ENCODE measurements at regions not wholly inside any gene's neighbourhood (a gene's known extent, or its start where the extent isn't known, plus 50 kb on each side); places are given as distances from the start of the nearest gene placed in this dataset.

DNA sequence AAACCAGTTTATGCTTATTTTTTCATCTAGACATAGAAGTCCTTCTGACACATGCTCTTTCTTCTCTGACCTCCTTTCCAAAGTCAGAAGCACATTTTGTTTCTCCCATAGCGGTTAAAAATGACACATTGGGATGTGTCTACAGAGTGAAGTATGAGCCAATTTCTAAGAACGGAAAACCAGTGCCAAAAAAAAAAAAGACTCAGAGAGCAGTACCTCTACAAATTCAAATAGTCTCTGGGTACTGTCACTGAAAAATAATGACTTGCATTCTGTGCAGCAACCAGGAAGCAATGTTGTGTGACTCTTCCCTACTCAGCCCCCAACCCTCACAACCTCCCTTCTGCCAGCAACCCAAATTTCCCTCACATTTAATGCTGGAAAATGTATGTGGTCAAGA is 145.5 kb upstream of the PMFBP1 start:
- no peak for TF ChIP-seq POLR2AphosphoS5 (IDR thresholded peaks at IDR 0.05; ENCODE audit: insufficient read depth in 1 of 2, low read depth in 1 of 2)
- TF ChIP-seq, protein P1, sequence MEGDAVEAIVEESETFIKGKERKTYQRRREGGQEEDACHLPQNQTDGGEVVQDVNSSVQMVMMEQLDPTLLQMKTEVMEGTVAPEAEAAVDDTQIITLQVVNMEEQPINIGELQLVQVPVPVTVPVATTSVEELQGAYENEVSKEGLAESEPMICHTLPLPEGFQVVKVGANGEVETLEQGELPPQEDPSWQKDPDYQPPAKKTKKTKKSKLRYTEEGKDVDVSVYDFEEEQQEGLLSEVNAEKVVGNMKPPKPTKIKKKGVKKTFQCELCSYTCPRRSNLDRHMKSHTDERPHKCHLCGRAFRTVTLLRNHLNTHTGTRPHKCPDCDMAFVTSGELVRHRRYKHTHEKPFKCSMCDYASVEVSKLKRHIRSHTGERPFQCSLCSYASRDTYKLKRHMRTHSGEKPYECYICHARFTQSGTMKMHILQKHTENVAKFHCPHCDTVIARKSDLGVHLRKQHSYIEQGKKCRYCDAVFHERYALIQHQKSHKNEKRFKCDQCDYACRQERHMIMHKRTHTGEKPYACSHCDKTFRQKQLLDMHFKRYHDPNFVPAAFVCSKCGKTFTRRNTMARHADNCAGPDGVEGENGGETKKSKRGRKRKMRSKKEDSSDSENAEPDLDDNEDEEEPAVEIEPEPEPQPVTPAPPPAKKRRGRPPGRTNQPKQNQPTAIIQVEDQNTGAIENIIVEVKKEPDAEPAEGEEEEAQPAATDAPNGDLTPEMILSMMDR (IDR thresholded peaks at IDR 0.05), result no peak
- no peak overlapping the region for H3K4me3 ChIP-seq
- no peaks in the 10 kb centered on the region for H3K36me3 ChIP-seq
- H3K4me1 ChIP-seq, result no peaks in the 10 kb centered on the region
- no peaks in the 10 kb centered on the region for H3K27me3 ChIP-seq
- H3K27ac ChIP-seq, result no peak overlapping the region
- no peaks in the 10 kb centered on the region for H3K9me3 ChIP-seq
- no peak for DNase-seq (ENCODE audit: extremely low spot score in 2 of 2)
- intact Hi-C loops (cut with DNase I), result no loop called here

DNA sequence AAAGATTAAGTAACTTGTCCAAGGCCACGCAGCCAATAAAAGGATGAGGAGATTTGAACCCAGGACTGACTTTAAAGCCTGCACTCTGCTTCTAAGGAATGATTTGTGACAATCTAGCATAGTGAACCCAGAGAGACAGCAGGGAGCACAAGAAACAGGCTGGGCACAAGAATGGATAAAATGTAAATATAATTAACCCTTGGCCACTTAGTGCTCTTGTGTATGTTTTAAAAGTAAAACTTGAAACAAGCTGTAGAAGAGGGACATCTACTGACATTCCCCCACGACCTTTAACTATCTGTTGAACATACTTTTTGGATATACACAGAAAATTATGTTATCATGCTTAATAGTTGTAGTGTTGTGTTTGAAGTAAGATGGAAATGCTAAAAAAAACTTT is 141.9 kb upstream of the PMFBP1 start:
- H3K4me1 ChIP-seq, result no peaks in the 10 kb centered on the region
- H3K4me3 ChIP-seq, result no peak overlapping the region
- TF ChIP-seq POLR2AphosphoS5 (IDR thresholded peaks at IDR 0.05; ENCODE audit: insufficient read depth in 1 of 2, low read depth in 1 of 2) (no peak), POLR2A (IDR thresholded peaks at IDR 0.05) (no peak)
- TF ChIP-seq, protein P1 (IDR thresholded peaks at IDR 0.05), result no peak
- DNase-seq (ENCODE audit: extremely low spot score in 2 of 2), result no peak
- H3K27me3 ChIP-seq, result no peaks in the 10 kb centered on the region
- H3K9me3 ChIP-seq, result no peaks in the 10 kb centered on the region
- H3K36me3 ChIP-seq, result no peaks in the 10 kb centered on the region
- intact Hi-C loops (cut with DNase I), result no loop called here
- H3K27ac ChIP-seq, result no peak overlapping the region

DNA sequence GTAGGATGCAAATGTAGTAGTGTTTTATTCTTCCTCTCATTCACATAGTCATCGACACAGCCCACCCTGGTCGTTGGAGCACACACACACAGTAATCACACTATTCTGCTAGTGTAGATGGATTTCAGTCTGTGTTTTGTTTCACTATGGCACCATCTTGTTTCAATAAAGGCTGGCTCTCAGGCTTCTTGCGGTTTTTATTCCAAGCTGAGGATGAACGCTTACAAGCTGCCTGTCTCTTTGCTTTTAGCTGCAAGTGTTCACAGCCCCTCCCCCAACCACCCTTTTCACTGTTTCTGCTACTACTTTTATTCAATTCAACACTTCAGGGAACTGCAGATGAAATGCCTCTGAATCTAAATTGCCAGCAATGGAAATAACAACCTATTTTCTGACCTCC is 140.9 kb upstream of the PMFBP1 start:
- H3K9me3 ChIP-seq, result no peaks in the 10 kb centered on the region
- TF ChIP-seq POLR2A (IDR thresholded peaks at IDR 0.05), result no peak
- no peak for TF ChIP-seq POLR2AphosphoS5 (IDR thresholded peaks at IDR 0.05; ENCODE audit: insufficient read depth in 1 of 2, low read depth in 1 of 2)
- TF ChIP-seq, protein P1 (IDR thresholded peaks at IDR 0.05), result no peak
- intact Hi-C loops (cut with DNase I), result no loop called here
- H3K27me3 ChIP-seq, result no peaks in the 10 kb centered on the region
- DNase-seq (ENCODE audit: extremely low spot score in 2 of 2), result no peak
- no peaks in the 10 kb centered on the region for H3K36me3 ChIP-seq
- no peak overlapping the region for H3K27ac ChIP-seq
- H3K4me3 ChIP-seq, result no peak overlapping the region
- H3K4me1 ChIP-seq, result no peaks in the 10 kb centered on the region

DNA sequence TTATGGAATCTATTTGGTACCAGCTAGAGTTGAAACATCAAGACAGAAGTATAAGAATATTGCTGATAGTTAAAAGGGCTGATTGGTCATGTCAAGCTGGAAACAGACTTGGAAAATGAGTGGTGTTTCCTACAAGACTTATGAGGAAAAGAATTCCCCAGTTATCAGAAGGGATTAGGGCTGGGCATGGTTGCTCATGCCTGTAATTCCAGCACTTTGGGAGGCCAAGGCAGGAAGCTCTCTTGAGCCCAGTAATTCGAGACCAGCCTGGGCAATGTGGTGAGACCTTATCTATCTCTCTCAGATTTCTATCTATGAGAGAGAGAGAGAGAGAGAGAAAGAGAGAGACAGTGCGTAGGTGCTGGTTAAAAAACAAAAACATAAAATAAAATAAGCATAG is 139.5 kb upstream of the PMFBP1 start:
- TF ChIP-seq, protein P1 (IDR thresholded peaks at IDR 0.05), result no peak
- TF ChIP-seq POLR2A (IDR thresholded peaks at IDR 0.05) (no peak), POLR2AphosphoS5 (IDR thresholded peaks at IDR 0.05; ENCODE audit: insufficient read depth in 1 of 2, low read depth in 1 of 2) (no peak)

DNA sequence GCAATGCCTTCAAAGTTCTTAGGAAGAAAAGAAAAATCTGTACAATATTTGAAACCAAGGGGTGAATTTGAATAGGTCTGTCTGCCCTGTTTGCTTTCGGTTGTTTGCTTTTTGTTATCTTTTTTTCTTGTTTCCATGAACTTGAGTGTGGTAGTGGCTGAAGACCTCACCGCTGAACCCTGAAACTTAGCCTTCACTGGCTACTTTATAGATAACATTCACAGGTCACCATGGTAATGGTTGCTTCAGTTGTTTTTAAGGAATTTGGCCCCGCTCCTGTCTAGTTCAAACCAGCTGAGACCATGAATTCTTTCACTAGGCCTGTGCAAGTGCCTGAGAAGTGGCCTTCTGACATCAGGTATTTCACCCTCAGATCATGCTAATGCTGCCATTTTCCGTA is 137.0 kb upstream of the PMFBP1 start:
- Histone ChIP-seq H3K4me1 (no peaks in the 10 kb centered on the region), H3K4me3 (no peak overlapping the region), H3K27ac (no peak overlapping the region), H3K36me3 (no peaks in the 10 kb centered on the region), H3K9me3 (no peaks in the 10 kb centered on the region), H3K27me3 (no peaks in the 10 kb centered on the region)
- DNase-seq (ENCODE audit: extremely low spot score in 2 of 2), result no peak
- TF ChIP-seq, protein P1 (IDR thresholded peaks at IDR 0.05), result no peak
- no peak for TF ChIP-seq POLR2AphosphoS5 (IDR thresholded peaks at IDR 0.05; ENCODE audit: insufficient read depth in 1 of 2, low read depth in 1 of 2)
- no peak for TF ChIP-seq POLR2A (IDR thresholded peaks at IDR 0.05)
- intact Hi-C loops (cut with DNase I), result no loop called here

More for the DNA sequence above, 139.5 kb upstream of the PMFBP1 start:
- intact Hi-C loops (cut with DNase I), result no loop called here
- no peaks in the 10 kb centered on the region for H3K36me3 ChIP-seq
- no peaks in the 10 kb centered on the region for H3K27me3 ChIP-seq
- no peak overlapping the region for H3K4me3 ChIP-seq
- no peak for DNase-seq (ENCODE audit: extremely low spot score in 2 of 2)
- H3K9me3 ChIP-seq, result no peaks in the 10 kb centered on the region
- no peaks in the 10 kb centered on the region for H3K4me1 ChIP-seq
- no peak overlapping the region for H3K27ac ChIP-seq

Data from vagina (tissue), 2 donors.